ENCODE measurements at regions not wholly inside any gene's neighbourhood (a gene's known extent, or its start where the extent isn't known, plus 50 kb on each side); places are given as distances from the start of the nearest gene placed in this dataset.

GRCh38 chr18:76613755-76614120, 118.7 kb upstream of the ZNF516 start:
- TF ChIP-seq CTCF (IDR thresholded peaks at IDR 0.05) = no peak
- TF ChIP-seq POLR2A (IDR thresholded peaks at IDR 0.05) = no peak

Measured in Peyer's patch (tissue), 4 donors.